AG20443 (cell line): ENCODE measurements at regions not wholly inside any gene's neighbourhood (a gene's known extent, or its start where the extent isn't known, plus 50 kb on each side); places are given as distances from the start of the nearest gene placed in this dataset.

ENCODE experiments used
- DNase-seq: peaks from one replicate; pipeline ENCODE4 v3.0.0; 2012; ENCODE audit warnings: low spot score, mixed read lengths

DNA sequence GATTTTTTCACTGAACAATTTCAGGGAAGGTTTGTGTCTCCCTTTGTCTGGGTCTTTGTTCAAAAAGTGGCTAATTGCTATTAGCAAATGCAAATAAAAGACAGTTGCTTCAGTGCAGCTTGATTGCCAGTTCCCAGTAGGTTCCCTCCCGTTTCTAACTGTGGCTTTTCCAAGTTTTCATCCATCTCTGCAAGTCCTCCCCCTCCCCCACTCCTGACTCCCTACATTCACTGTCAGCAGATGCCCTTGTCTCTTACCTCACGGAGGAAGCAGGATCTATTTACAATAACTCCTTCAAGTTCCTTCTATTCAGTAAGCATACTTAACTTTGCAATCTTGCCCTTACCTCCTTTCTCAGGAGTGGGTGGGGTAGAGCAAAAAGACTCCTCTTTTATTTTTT lies 55.4 kb upstream of the SCEL start:
- no peak for DNase-seq

GRCh38 chr13:77479326-77479725 lies 56.2 kb upstream of the SCEL start:
- DNase-seq, result no peak

GRCh38 chr13:77477299-77477848 lies 58.1 kb upstream of the SCEL start:
- DNase-seq, result no peak

DNA sequence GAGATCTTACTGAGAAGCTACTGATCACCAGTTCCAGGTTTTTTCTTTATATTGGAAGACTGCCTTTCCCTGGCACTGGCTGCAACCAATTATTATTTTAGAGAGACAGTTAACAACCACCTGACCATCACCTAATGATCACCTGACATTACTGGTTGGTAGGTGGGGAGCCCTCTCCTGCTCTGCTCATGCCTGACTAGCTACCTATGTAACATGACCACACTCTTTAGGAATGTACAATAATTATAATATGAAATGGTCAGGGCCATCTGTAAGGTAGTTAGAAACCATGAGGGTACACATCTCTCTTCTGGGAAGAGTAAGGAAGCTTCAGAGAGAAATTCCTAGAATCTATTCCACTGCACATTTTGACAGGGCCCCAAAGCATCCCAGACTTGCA lies 59.0 kb upstream of the SCEL start:
- no peak for DNase-seq

DNA sequence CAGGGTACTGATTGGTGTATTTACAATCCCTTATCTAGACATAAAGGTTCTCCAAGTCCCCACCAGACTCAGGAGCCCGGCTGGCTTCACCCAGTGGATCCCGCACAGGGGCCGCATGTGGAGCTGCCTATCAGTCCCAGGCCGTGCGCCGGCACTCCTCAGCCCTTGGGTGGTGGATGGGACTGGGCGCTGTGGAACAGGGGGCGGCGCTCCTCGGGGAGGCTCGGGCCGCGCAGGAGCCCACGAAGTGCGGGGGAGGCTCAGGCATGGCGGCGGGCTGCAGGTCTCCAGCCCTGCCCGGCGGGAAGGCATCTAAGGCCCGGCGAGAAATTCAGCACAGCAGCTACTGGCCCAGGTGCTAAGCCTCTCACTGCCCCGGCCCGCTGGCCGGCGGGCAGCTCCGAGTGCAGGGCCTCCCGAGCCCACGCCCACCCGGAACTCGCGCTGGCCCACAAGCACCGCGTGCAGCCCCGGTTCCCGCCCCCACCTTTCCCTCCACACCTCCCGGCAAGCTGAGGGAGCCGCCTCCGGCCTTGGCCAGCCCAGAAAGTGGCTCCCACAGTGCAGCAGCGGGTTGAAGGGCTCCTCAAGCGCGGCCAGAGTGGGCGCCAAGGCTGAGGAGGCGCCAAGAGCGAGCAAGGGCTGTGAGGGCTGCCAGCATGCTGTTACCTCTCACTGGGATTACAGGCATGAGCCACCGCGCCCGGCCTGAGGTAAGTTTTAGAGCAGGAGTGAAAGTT lies 60.0 kb upstream of the SCEL start:
- no peak for DNase-seq

DNA sequence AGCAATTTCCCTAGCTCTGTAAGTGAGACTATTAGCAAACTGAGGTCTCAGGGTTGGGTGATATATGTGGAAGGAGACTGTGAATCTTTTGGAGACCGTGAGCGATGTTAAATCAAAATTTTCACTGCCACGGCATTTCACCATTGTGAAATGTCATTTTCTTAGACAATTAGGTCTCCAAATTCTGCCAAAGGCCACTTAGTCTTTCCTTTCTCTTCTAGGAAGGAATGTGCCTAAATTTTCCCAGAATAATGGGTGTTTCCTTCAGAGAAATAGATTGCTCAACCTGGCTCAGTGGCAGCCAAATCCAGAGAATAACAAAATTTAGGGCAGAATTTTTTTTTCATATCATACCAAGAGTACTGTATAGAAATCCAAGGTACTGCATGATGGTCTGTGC lies 64.5 kb upstream of the SCEL start:
- peak; percentile 18 for DNase-seq

GRCh38 chr13:77466753-77467422 lies 68.6 kb upstream of the SCEL start:
- no peak for DNase-seq

DNA sequence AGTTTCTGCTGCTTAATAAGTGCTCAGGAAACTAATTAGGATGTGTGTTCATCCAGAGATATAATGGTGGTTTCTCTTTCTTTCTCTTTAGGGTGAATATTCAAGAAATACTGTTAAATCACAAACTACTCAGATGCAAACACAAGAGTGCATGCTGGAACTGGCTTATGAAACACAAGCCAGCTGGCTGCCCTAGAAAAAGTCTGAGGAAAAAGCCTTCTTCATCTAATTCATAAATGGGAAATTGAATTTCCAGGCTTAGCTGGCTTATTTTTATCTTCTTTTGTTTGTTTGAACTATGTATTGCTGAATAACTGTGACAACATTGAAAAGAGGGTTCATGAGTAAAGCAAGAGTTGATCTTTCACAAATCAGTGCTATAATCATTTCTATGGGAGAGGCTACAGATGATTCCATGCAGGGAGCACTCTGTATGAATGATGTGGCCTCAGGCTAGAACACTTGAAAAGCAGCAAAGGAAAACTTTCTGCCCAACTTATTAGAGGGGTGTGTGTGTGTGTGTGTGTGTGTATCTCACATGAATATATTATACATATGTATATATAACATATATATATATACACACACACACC lies 69.8 kb upstream of the SCEL start:
- no peak for DNase-seq

GRCh38 chr13:77460195-77460594 lies 75.3 kb upstream of the SCEL start:
- DNase-seq, result no peak

DNA sequence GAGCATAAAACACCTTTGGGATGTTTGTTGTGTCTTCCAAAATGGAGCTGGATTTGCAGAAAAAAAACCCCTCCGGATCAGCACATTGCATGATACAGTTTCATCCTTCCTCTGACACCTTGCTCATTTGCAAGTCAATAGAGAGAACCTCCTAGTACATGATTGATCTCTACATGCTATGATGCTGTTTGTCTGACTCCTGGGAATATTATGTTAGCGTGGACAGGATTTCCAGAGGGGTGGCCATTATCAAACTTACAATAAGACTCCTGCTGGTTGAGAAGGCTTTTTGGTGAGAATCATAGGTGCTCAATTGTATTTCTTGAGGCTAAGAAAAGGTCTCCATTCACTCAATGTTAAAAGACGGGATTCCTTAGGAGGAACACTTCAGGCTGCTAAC lies 75.9 kb upstream of the SCEL start:
- no peak for DNase-seq

DNA sequence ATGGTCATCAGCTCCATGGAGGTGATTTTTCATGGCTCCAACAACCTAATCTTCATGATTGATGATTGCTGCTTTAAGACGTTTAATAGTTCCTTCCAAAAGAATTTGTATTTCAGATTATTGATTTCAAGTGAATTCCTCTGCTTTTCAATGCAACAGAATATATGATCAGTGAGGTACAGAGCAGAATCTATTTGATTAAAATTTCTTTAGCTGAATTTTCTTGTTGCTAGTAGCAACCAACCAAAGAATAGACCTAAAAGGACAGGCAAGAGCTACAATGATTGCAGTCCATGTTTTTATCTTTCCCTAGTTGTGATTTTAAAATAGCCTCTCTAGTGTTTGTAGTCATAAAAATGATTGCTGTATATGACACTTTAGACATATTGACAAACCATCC lies 76.8 kb upstream of the SCEL start:
- DNase-seq, result no peak

DNA sequence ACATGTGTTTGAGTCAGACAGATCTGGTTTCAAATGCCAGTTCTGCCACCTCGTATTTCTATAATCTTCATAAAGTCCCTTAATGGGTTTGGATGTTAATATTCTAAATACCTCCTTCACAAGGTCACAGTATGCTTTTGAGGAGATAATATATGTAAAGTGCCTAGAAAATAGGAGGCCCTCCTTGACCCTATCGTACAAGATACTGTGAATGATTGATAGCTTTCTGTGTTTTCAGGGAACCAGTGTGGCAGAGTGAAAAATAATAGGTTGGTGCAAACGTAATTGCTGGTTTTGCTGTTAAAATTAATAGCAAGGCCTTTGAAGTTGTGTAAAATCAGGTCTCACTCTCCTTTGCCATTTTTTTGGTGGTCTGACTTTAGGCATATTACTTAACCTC lies 77.5 kb upstream of the SCEL start:
- no peak for DNase-seq

GRCh38 chr13:77456271-77456670 lies 79.2 kb upstream of the SCEL start:
- DNase-seq, result no peak

DNA sequence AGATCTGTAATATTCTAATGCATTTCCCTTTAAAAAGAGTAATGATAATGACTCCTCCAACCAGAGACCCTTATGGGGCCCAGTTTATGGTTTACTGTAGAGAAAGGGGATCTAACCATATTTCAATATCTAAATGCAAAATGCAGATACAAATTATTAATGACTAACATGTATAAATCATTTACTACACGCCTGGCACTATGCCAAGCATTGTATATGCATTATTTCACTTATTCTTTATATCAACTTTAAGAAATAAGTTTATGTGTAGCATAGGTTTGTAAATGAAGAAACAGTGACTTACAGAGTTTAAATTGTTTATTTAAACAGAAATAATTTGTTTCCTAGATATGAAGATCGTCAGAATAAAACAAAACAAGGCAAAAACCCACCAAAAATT lies 86.2 kb upstream of the SCEL start:
- no peak for DNase-seq

- no peak for DNase-seq
Observed at GRCh38 chr13:77448689-77449088, 86.8 kb upstream of the SCEL start.

GRCh38 chr13:77443511-77443910 lies 92.0 kb upstream of the SCEL start:
- no peak for DNase-seq

DNA sequence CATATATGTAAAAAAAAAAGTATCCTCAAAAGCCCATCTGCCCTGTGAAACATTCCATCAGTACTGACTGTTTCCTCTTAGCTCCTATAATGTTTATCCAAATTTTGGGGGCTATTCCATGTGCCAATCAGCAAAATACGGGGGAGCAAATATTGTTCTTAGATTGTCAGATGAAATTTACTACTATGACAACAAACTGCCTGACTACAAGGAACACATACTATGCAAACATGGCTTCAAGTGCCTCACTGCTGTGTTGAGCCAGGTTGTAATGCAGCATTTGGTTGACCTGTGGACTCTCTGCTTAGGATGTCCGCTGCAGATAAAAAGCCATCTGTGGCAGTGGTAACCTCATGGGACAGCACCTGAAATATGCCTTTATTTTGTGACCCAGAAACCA lies 98.2 kb upstream of the SCEL start:
- no peak for DNase-seq

DNA sequence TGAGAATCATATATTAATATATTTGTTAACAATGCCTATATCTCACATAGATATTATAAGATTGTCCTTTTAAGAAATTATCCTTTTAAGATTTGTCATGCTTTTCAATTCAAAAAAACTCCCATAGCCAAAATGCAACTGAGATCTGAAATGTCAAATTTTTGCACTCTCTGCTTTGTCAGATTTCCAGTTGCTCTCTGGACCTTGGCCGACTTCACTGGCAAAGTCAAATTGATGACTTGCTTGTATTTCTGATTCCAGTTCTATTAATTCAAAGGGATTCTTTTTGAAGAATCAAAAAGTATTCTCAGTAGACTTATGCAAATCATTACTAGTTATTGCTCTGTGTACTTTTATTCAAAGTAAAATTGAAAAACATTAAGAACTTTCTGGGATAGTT lies 101.2 kb upstream of the SCEL start:
- DNase-seq, result no peak

GRCh38 chr13:77431449-77431848 lies 104.1 kb upstream of the SCEL start:
- DNase-seq, result no peak

- no peak for DNase-seq
Observed at GRCh38 chr13:77430377-77430951, 103.6 kb upstream of the MYCBP2 start.

DNA sequence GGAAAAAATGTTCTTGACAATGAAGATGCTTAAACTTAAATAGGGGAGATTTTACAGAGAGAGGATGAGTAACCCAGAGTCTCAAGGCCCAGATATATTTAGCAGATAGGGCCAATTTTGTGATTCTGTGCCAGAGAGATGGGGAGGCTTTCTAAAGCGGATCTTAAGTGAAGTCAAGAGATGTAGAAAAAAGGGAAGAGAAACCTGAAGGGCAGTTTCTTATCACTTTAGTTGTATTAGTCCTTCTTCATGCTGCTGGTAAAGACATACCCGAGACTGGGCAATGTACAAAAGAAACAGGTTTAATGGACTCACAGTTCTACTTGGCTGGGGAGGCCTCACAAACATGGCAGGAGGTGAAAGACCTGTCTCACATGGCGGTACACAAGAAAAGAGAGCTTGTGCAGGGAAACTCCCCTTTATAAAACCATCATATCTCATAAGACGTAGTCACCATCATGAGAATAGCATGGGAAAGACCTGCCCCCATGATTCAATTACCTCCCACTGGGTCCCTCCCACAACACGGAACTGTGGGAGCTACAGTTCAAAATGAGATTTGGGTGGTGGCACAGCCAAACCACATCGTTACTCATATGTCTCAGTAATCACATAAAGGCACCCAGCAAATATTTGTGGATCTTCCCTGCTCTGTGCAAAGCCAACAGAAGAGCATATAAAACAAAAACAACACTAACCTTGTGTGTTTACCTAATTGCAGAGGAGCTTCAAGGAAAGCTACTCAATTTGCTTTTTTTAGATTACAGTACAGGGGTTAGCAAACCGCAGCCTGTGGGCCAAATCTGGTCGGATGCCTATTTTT lies 102.6 kb upstream of the MYCBP2 start:
- peak; percentile 12 for DNase-seq

GRCh38 chr13:77425705-77426104 lies 98.8 kb upstream of the MYCBP2 start:
- DNase-seq, result no peak
